CD14-positive monocyte (primary cell): ENCODE measurements at regions not wholly inside any gene's neighbourhood (a gene's known extent, or its start where the extent isn't known, plus 50 kb on each side); places are given as distances from the start of the nearest gene placed in this dataset.

ENCODE experiments used
- DNase-seq, 3 donors: peaks; one replicate each; pipeline ENCODE4 v3.0.0-alpha.2; 2011 to 2022
- H2AFZ ChIP-seq: 2 replicates; pipeline ENCODE4 v1.6.0; 2012; ENCODE audit warnings: mild to moderate bottlenecking, low read depth, low read length, inconsistent platforms; ENCODE audit not compliant: insufficient read depth, poor library complexity, severe bottlenecking
- H3K27ac ChIP-seq, 2 donors: 1 replicate in 1 of 2; 2 replicates in 1 of 2; pipeline ENCODE4 v1.5.1; 2012 to 2013; ENCODE audit warnings: low read length in 2 of 2, control low read depth in 1 of 2, inconsistent platforms in 1 of 2, low read depth in 1 of 2, mild to moderate bottlenecking in 1 of 2
- H3K27me3 ChIP-seq, 2 donors: one replicate each; pipeline versions ENCODE4 v1.6.0 to v1.6.1; 2011 to 2013; ENCODE audit warnings: low read length in 2 of 2; ENCODE audit not compliant: control insufficient read depth in 2 of 2, insufficient read depth in 2 of 2
- H3K36me3 ChIP-seq, 2 donors: replicated peaks in 1 of 2; 1 replicate in 1 of 2; 2 replicates in 1 of 2; pipeline versions ENCODE4 v1.5.1 to v1.6.1; 2012 to 2013; ENCODE audit warnings: low read length in 2 of 2, control low read depth in 1 of 2, inconsistent platforms in 1 of 2, mild to moderate bottlenecking in 1 of 2; ENCODE audit not compliant: insufficient read depth in 2 of 2, control insufficient read depth in 1 of 2
- H3K4me1 ChIP-seq, 2 donors: 1 replicate in 1 of 2; 2 replicates in 1 of 2; pipeline versions ENCODE4 v1.5.1 to v1.6.1; 2012 to 2013; ENCODE audit warnings: low read length in 2 of 2, control low read depth in 1 of 2, inconsistent platforms in 1 of 2, mild to moderate bottlenecking in 1 of 2, moderate library complexity in 1 of 2; ENCODE audit not compliant: insufficient read depth in 2 of 2, control insufficient read depth in 1 of 2
- H3K4me2 ChIP-seq: replicated peaks from 2 replicates; pipeline ENCODE3; 2012; ENCODE audit warnings: low read length, moderate library complexity, mild to moderate bottlenecking; ENCODE audit not compliant: poor library complexity, severe bottlenecking; ENCODE audit errors: extremely low read depth
- H3K4me3 ChIP-seq, 3 experiments: fragments of 200-600 bp in 1 of 3; sonication (generic) in 1 of 3; replicated peaks in 1 of 3; 1 replicate in 2 of 3; 2 replicates in 1 of 3; pipeline ENCODE4 v1.5.1; 2011 to 2013; ENCODE audit warnings: low read length in 3 of 3, mild to moderate bottlenecking in 3 of 3, control low read depth in 2 of 3, low read depth in 2 of 3, inconsistent platforms in 1 of 3, moderate library complexity in 1 of 3
- H3K79me2 ChIP-seq: 2 replicates; pipeline ENCODE4 v1.6.0; 2012; ENCODE audit warnings: mild to moderate bottlenecking, control low read depth, inconsistent platforms, low read length, moderate library complexity; ENCODE audit not compliant: insufficient read depth
- H3K9ac ChIP-seq: 2 replicates; pipeline ENCODE4 v1.6.0; 2017; ENCODE audit warnings: low read length, mild to moderate bottlenecking; ENCODE audit not compliant: insufficient read depth, poor library complexity, severe bottlenecking
- H3K9me3 ChIP-seq, 2 donors: replicated peaks in 1 of 2; 1 replicate in 1 of 2; 2 replicates in 1 of 2; pipeline versions ENCODE4 v1.5.1 to v1.6.1; 2012 to 2013; ENCODE audit warnings: low read length in 2 of 2, control low read depth in 1 of 2; ENCODE audit not compliant: control insufficient read depth in 1 of 2, insufficient read depth in 1 of 2
- H4K20me1 ChIP-seq: 2 replicates; pipeline ENCODE4 v1.6.0; 2012; ENCODE audit warnings: mild to moderate bottlenecking, low read length, control low read depth, moderate library complexity; ENCODE audit not compliant: insufficient read depth
- H3K27ac Mint-ChIP-seq, 7 donors: one replicate each; pipeline ENCODE4 v1.8.0; 2020; ENCODE audit warnings: mild to moderate bottlenecking in 7 of 7, mixed read lengths in 7 of 7, moderate library complexity in 6 of 7, inconsistent platforms in 2 of 7
- H3K27me3 Mint-ChIP-seq, 3 donors: one replicate each; pipeline ENCODE4 v1.8.0; 2021 to 2022; ENCODE audit warnings: low read depth in 3 of 3, mild to moderate bottlenecking in 3 of 3, mixed read lengths in 3 of 3, moderate library complexity in 3 of 3, inconsistent platforms in 1 of 3
- H3K36me3 Mint-ChIP-seq, 2 donors: one replicate each; pipeline ENCODE4 v1.8.0; 2020; ENCODE audit warnings: mixed read lengths in 2 of 2, inconsistent platforms in 1 of 2, mild to moderate bottlenecking in 1 of 2
- H3K4me1 Mint-ChIP-seq: one replicate; pipeline ENCODE4 v1.8.0; 2020; ENCODE audit warnings: mild to moderate bottlenecking, mixed read lengths
- H3K4me3 Mint-ChIP-seq, 2 donors: one replicate each; pipeline ENCODE4 v1.8.0; 2020; ENCODE audit warnings: mild to moderate bottlenecking in 2 of 2, mixed read lengths in 2 of 2, moderate library complexity in 1 of 2
- H3K9me3 Mint-ChIP-seq, 7 donors: one replicate each; pipeline ENCODE4 v1.8.0; 2020 to 2022; ENCODE audit warnings: mixed read lengths in 7 of 7, mild to moderate bottlenecking in 6 of 7, moderate library complexity in 6 of 7, inconsistent platforms in 2 of 7
- WGBS: methylation state at CpG from one replicate; pipeline ENCODE4 v1.1.5; 2013; ENCODE audit warnings: missing lambda C conversion rate; ENCODE audit not compliant: insufficient coverage; 5-methylcytosine and 5-hydroxymethylcytosine counted together
- intact Hi-C, 2 donors: fragments of 100-400 bp; cut with micrococcal nuclease; formaldehyde crosslinking; loops; one replicate each; pipeline versions ENCODE4 v1.15.0 to v1.15.1; 2023
- TF ChIP-seq, protein P1 (sequence below): fragments of 200-600 bp; IDR thresholded peaks from one replicate; pipeline ENCODE4 v1.8.0; 2022; ENCODE audit warnings: antibody characterized with exemption, mild to moderate bottlenecking

DNA sequence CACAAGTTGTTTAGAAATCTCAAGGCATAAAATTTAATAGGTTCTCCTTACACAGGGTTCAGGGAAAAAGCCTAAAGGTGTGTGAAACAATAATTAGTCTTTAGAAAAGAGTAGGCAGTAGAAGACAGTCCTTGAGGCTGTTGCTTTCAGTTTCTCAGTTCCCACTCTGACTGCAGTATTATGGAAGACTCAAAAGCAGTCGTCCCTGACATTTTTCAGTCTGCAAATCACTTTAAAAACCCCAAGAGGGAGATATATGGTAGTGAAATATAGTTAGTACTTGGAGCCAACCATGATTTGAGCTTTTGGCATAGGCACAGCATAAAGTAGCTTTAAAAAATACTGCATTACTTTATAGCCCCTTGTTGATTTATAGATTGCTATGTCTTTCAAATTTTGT, 299.7 kb downstream of the OLFM3 start:
- no peak for DNase-seq
- no peak overlapping the region for H3K27ac Mint-ChIP-seq
- H2AFZ ChIP-seq, result no peak overlapping the region

DNA sequence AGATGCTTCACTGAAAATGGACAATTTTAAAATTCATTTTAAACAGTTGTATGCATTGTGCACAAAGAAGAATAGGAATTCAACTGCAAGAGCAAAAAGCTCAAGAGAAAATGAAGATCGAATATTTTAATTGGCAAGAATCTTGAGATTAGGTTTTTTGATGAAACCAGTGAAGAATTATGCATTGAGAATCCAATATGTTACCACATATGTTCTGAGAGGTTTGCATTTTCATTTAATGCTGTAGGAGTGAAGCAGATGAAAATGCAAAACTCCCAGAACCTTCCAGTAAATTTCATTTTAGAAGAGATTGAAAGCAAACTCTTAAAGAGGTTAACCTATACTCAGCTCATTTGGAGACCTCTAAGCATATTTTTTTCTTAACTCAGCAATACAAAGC, 298.0 kb downstream of the OLFM3 start:
- H3K27me3 Mint-ChIP-seq, result no peaks in the 10 kb centered on the region
- Histone ChIP-seq H3K36me3 (no peaks in the 10 kb centered on the region), H2AFZ (no peak overlapping the region), H4K20me1 (no peaks in the 10 kb centered on the region), H3K79me2 (no peaks in the 10 kb centered on the region), H3K4me2 (no peak overlapping the region), H3K4me1 (no peaks in the 10 kb centered on the region), H3K9ac (no peak overlapping the region), H3K27me3 (no peaks in the 10 kb centered on the region), H3K9me3 (no peaks in the 10 kb centered on the region), H3K4me3 (no peak overlapping the region), H3K27ac (no peak overlapping the region)
- H3K9me3 Mint-ChIP-seq, result peaks cover 0 to 3% (median 0%) of the 10 kb centered on the region in 7 donors
- no peak overlapping the region for H3K27ac Mint-ChIP-seq
- no peaks in the 10 kb centered on the region for H3K4me1 Mint-ChIP-seq
- no peak for DNase-seq
- H3K36me3 Mint-ChIP-seq, result no peaks in the 10 kb centered on the region
- WGBS, result 57% methylated on average over 1 of the region's 1 CpG
- TF ChIP-seq, protein P1, sequence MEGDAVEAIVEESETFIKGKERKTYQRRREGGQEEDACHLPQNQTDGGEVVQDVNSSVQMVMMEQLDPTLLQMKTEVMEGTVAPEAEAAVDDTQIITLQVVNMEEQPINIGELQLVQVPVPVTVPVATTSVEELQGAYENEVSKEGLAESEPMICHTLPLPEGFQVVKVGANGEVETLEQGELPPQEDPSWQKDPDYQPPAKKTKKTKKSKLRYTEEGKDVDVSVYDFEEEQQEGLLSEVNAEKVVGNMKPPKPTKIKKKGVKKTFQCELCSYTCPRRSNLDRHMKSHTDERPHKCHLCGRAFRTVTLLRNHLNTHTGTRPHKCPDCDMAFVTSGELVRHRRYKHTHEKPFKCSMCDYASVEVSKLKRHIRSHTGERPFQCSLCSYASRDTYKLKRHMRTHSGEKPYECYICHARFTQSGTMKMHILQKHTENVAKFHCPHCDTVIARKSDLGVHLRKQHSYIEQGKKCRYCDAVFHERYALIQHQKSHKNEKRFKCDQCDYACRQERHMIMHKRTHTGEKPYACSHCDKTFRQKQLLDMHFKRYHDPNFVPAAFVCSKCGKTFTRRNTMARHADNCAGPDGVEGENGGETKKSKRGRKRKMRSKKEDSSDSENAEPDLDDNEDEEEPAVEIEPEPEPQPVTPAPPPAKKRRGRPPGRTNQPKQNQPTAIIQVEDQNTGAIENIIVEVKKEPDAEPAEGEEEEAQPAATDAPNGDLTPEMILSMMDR, result no peak
- intact Hi-C loops, result no loop called here
- no peak overlapping the region for H3K4me3 Mint-ChIP-seq

More for the DNA sequence above, 299.7 kb downstream of the OLFM3 start:
- TF ChIP-seq, protein P1, result no peak
- no peaks in the 10 kb centered on the region for H3K4me1 ChIP-seq
- H3K4me2 ChIP-seq, result no peak overlapping the region
- Mint-ChIP-seq H3K9me3 (peaks cover 0 to 3% (median 2%) of the 10 kb centered on the region in 7 donors), H3K4me1 (no peaks in the 10 kb centered on the region), H3K4me3 (no peak overlapping the region), H3K27me3 (no peaks in the 10 kb centered on the region), H3K36me3 (no peaks in the 10 kb centered on the region)
- H3K9me3 ChIP-seq, result no peaks in the 10 kb centered on the region
- H3K27me3 ChIP-seq, result no peaks in the 10 kb centered on the region
- no peak overlapping the region for H3K4me3 ChIP-seq
- no peaks in the 10 kb centered on the region for H3K79me2 ChIP-seq
- no CpG with 5 or more reads among the region's 1 CpG for WGBS
- no peak overlapping the region for H3K27ac ChIP-seq
- H3K9ac ChIP-seq, result no peak overlapping the region
- no peaks in the 10 kb centered on the region for H3K36me3 ChIP-seq
- H4K20me1 ChIP-seq, result no peaks in the 10 kb centered on the region
- intact Hi-C loops, result no loop called here
